Hepatocyte (in vitro differentiated cells): ENCODE measurements at regions not wholly inside any gene's neighbourhood (a gene's known extent, or its start where the extent isn't known, plus 50 kb on each side); places are given as distances from the start of the nearest gene placed in this dataset.

Source experiments
- DNase-seq: peaks from one replicate; pipeline ENCODE4 v3.0.0-alpha.2; 2016; ENCODE audit warnings: low spot score
- H2AFZ ChIP-seq: fragments of 200-600 bp; sonication (generic); 2 replicates; pipeline ENCODE4 v1.6.0; 2016; ENCODE audit warnings: antibody characterized with exemption, mild to moderate bottlenecking
- H3K27ac ChIP-seq: fragments of 200-600 bp; sonication (generic); 2 replicates; pipeline ENCODE4 v1.5.1; 2016; ENCODE audit warnings: mild to moderate bottlenecking
- H3K27me3 ChIP-seq: fragments of 200-600 bp; sonication (generic); 2 replicates; pipeline ENCODE4 v1.6.1; 2016
- H3K36me3 ChIP-seq: fragments of 200-600 bp; sonication (generic); replicated peaks from 2 replicates; pipeline ENCODE4 v1.5.1; 2016; ENCODE audit warnings: low read depth; ENCODE audit not compliant: insufficient read depth
- H3K4me1 ChIP-seq: fragments of 200-600 bp; sonication (generic); 2 replicates; pipeline ENCODE4 v1.5.1; 2016; ENCODE audit warnings: mild to moderate bottlenecking, moderate library complexity; ENCODE audit not compliant: insufficient read depth
- H3K4me2 ChIP-seq: fragments of 200-600 bp; sonication (generic); 2 replicates; pipeline ENCODE4 v1.6.0; 2016
- H3K4me3 ChIP-seq: fragments of 200-600 bp; sonication (generic); 2 replicates; pipeline ENCODE4 v1.5.1; 2016; ENCODE audit warnings: mild to moderate bottlenecking
- H3K79me2 ChIP-seq: fragments of 200-600 bp; sonication (generic); 2 replicates; pipeline ENCODE4 v1.6.0; 2017; ENCODE audit warnings: mild to moderate bottlenecking
- H3K9me2 ChIP-seq: fragments of 200-600 bp; sonication (generic); replicated peaks from 2 replicates; pipeline ENCODE4 v1.6.0; 2017; ENCODE audit warnings: mild to moderate bottlenecking; ENCODE audit not compliant: insufficient read depth
- H3K9me3 ChIP-seq: fragments of 200-600 bp; sonication (generic); 2 replicates; pipeline ENCODE4 v1.5.1; 2016; ENCODE audit warnings: low read depth, mild to moderate bottlenecking
- H4K20me1 ChIP-seq: fragments of 200-600 bp; sonication (generic); 2 replicates; pipeline ENCODE4 v1.6.0; 2016; ENCODE audit warnings: mild to moderate bottlenecking; ENCODE audit not compliant: insufficient read depth, poor library complexity, severe bottlenecking
- EZH2 ChIP-seq: fragments of 200-600 bp; sonication (generic); IDR thresholded peaks from 2 replicates; pipeline ENCODE4 v1.6.1; 2016; ENCODE audit warnings: antibody characterized with exemption, mild to moderate bottlenecking, borderline replicate concordance
- EZH2phosphoT487 ChIP-seq: fragments of 200-600 bp; sonication (generic); IDR thresholded peaks from one replicate; pipeline ENCODE4 v1.6.1; 2018; ENCODE audit warnings: antibody characterized with exemption, mild to moderate bottlenecking, low read depth, moderate library complexity; ENCODE audit not compliant: unreplicated experiment, severe bottlenecking
- WGBS: methylation state at CpG from one replicate; pipeline ENCODE4 v1.1.6; 2016; ENCODE audit warnings: low lambda C conversion rate; ENCODE audit errors: missing lambda C conversion rate; 5-methylcytosine and 5-hydroxymethylcytosine counted together
- TF ChIP-seq, protein P1 (sequence below): fragments of 200-600 bp; sonication (generic); IDR thresholded peaks from 2 replicates; pipeline ENCODE4 v1.5.1; 2016; ENCODE audit warnings: antibody characterized with exemption, mild to moderate bottlenecking; ENCODE audit not compliant: poor library complexity

DNA sequence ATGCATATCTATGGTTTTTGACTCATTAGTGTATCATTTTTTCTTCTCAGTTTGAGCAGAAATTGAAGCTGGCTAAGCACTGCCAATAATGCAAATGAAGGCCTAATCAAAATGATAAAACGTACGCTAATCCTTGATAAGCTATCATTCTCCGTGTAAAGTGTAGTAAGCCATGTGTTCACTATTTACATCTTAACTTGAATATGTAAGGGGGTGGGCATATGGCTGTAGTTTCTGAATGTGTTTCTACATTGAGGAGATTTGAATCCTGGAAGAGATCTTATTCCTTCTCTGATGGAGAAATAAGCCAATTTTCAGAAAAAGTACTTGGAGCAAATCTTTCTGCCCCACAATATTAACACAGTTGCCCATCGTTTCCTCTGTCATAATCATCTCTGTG lies 351.8 kb upstream of the ANO3 start:
- Histone ChIP-seq H3K36me3 (no peaks in the 10 kb centered on the region), H4K20me1 (no peaks in the 10 kb centered on the region), H3K9me2 (no peaks in the 10 kb centered on the region), H3K4me2 (no peak overlapping the region), H3K4me1 (no peaks in the 10 kb centered on the region), H3K27me3 (no peaks in the 10 kb centered on the region), H2AFZ (no peak overlapping the region), H3K4me3 (no peak overlapping the region), H3K27ac (no peak overlapping the region), H3K9me3 (no peaks in the 10 kb centered on the region), H3K79me2 (no peaks in the 10 kb centered on the region)
- no peak for DNase-seq
- TF ChIP-seq EZH2phosphoT487: no peak
- TF ChIP-seq, protein P1, sequence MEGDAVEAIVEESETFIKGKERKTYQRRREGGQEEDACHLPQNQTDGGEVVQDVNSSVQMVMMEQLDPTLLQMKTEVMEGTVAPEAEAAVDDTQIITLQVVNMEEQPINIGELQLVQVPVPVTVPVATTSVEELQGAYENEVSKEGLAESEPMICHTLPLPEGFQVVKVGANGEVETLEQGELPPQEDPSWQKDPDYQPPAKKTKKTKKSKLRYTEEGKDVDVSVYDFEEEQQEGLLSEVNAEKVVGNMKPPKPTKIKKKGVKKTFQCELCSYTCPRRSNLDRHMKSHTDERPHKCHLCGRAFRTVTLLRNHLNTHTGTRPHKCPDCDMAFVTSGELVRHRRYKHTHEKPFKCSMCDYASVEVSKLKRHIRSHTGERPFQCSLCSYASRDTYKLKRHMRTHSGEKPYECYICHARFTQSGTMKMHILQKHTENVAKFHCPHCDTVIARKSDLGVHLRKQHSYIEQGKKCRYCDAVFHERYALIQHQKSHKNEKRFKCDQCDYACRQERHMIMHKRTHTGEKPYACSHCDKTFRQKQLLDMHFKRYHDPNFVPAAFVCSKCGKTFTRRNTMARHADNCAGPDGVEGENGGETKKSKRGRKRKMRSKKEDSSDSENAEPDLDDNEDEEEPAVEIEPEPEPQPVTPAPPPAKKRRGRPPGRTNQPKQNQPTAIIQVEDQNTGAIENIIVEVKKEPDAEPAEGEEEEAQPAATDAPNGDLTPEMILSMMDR: no peak
- no peak for TF ChIP-seq EZH2
- 74% methylated on average over 4 of the region's 4 CpGs for WGBS

DNA sequence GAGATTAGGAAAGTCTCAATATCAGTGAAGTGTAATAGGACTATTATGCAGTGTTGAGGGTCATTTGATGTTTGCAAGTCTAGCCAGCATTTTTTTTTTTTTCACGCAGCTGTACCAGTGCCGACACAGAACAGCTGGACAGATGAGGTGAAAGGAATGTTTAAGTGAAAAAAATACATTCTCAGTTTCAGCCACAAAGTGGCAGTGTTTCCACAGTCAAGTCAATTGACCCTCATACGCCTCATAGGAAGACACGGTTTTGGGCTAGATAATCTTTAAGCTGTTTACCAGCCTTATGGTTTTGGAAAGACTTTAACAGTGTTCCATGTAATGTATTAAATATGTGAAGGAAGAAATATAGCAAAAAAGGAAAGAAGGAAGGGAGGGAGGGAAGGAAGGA lies 349.9 kb upstream of the ANO3 start:
- H3K4me3 ChIP-seq: no peak overlapping the region
- no peaks in the 10 kb centered on the region for H3K9me2 ChIP-seq
- H4K20me1 ChIP-seq: no peaks in the 10 kb centered on the region
- H3K4me1 ChIP-seq: no peaks in the 10 kb centered on the region
- H2AFZ ChIP-seq: no peak overlapping the region
- H3K27me3 ChIP-seq: no peaks in the 10 kb centered on the region
- WGBS: 10% methylated on average over 4 of the region's 4 CpGs
- no peaks in the 10 kb centered on the region for H3K9me3 ChIP-seq
- no peaks in the 10 kb centered on the region for H3K79me2 ChIP-seq
- peak; percentile 66 for DNase-seq
- H3K4me2 ChIP-seq: no peak overlapping the region
- H3K36me3 ChIP-seq: no peaks in the 10 kb centered on the region
- TF ChIP-seq, protein P1: peak; percentile 79
- TF ChIP-seq EZH2: no peak
- no peak overlapping the region for H3K27ac ChIP-seq

DNA sequence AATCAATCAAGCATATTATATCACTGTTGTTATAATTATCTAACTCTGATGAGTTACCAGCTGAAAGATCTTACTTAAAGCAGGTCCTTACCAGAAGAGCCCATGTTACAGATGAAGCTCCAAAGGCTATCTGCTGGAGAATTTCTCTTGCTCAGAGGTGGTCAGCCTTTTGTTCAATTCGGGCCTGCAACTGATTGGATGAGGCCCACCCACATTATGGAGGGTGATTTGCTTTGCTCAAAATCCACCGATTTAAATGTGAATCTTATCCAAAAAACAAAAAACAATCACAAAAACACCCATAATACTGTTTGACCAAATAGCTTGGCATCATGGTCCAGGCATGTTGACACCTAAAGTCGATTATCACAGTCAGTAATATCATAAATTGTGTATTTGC lies 348.6 kb upstream of the ANO3 start:
- H3K27ac ChIP-seq: no peak overlapping the region
- no peaks in the 10 kb centered on the region for H3K36me3 ChIP-seq
- no peak for DNase-seq
- H3K79me2 ChIP-seq: no peaks in the 10 kb centered on the region
- 93% methylated on average over 3 of the region's 3 CpGs for WGBS
- H3K9me2 ChIP-seq: no peaks in the 10 kb centered on the region
- no peak overlapping the region for H3K4me2 ChIP-seq
- H3K27me3 ChIP-seq: no peaks in the 10 kb centered on the region
- H3K4me1 ChIP-seq: no peaks in the 10 kb centered on the region
- TF ChIP-seq EZH2 (no peak), EZH2phosphoT487 (no peak)
- TF ChIP-seq, protein P1: no peak
- H3K9me3 ChIP-seq: no peaks in the 10 kb centered on the region
- H4K20me1 ChIP-seq: no peaks in the 10 kb centered on the region
- no peak overlapping the region for H2AFZ ChIP-seq
- no peak overlapping the region for H3K4me3 ChIP-seq

DNA sequence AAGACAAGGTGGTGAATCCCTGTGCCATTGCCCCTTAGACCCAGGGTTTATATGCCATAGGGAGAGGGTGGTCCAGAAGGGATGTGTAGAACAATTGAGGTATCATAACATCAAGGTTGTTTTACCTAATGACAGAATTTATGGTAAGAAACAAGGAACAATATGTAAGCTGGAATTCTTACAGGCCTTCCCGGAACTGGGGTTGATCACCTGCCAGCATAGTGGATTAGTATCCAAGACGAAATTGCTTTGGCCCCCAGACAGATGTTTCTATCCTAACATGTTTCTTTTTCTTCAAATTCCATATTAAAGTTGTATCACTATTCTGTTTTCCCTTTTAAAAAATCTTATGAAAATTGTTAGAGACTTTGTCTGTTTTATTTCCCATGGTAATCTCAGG lies 343.8 kb upstream of the ANO3 start:
- TF ChIP-seq EZH2phosphoT487 (no peak), EZH2 (no peak)
- TF ChIP-seq, protein P1: no peak
- H3K79me2 ChIP-seq: no peaks in the 10 kb centered on the region
- no peak overlapping the region for H3K27ac ChIP-seq
- H2AFZ ChIP-seq: no peak overlapping the region
- no peaks in the 10 kb centered on the region for H4K20me1 ChIP-seq
- H3K9me3 ChIP-seq: no peaks in the 10 kb centered on the region
- H3K4me1 ChIP-seq: no peaks in the 10 kb centered on the region
- no peak overlapping the region for H3K4me2 ChIP-seq
- H3K9me2 ChIP-seq: no peaks in the 10 kb centered on the region
- H3K4me3 ChIP-seq: no peak overlapping the region
- no peak for DNase-seq
- WGBS: 54% methylated on average over 2 of the region's 2 CpGs
- H3K36me3 ChIP-seq: no peaks in the 10 kb centered on the region
- no peaks in the 10 kb centered on the region for H3K27me3 ChIP-seq
